Activated CD4-positive, CD25-positive, alpha-beta regulatory T cell treated with anti-CD3 and anti-CD28 coated beads, Interleukin-2, amount 50 U/mL, for 24 hours (primary cell): ENCODE measurements at regions not wholly inside any gene's neighbourhood (a gene's known extent, or its start where the extent isn't known, plus 50 kb on each side); places are given as distances from the start of the nearest gene placed in this dataset.

Source experiments
- ATAC-seq, 2 donors: fragments of 150-1000 bp; cut with Tn5 transposase; one replicate each; pipeline ENCODE4 v1.10.0; 2021; ENCODE audit warnings: mild to moderate bottlenecking in 1 of 2, moderate library complexity in 1 of 2

GRCh38 chr10:3906511-3907111 is 121.6 kb upstream of the KLF6 start:
- ATAC-seq: no peak

- ATAC-seq: no peak
Observed at GRCh38 chr10:3904419-3904960, 119.5 kb upstream of the KLF6 start.

GRCh38 chr10:3902809-3903410 is 117.9 kb upstream of the KLF6 start:
- peak; percentile 60 to 63 for ATAC-seq

- peak; percentile 82 to 85 for ATAC-seq
Observed at GRCh38 chr10:3902054-3902808, 117.2 kb upstream of the KLF6 start.

GRCh38 chr10:3901370-3901769 is 116.4 kb upstream of the KLF6 start:
- peak in 1 of 2 donors; percentile 12 for ATAC-seq

- ATAC-seq: peak; percentile 14 to 15
Observed at GRCh38 chr10:3900391-3900790, 115.4 kb upstream of the KLF6 start.

- no peak for ATAC-seq
Observed at GRCh38 chr10:3898821-3899220, 113.8 kb upstream of the KLF6 start.

GRCh38 chr10:3897156-3897555 is 112.1 kb upstream of the KLF6 start:
- no peak for ATAC-seq

GRCh38 chr10:3896161-3896560 is 111.2 kb upstream of the KLF6 start:
- no peak for ATAC-seq

GRCh38 chr10:3895045-3895631 is 110.1 kb upstream of the KLF6 start:
- no peak for ATAC-seq

- ATAC-seq: no peak
Observed at GRCh38 chr10:3893901-3894563, 109.0 kb upstream of the KLF6 start.

- ATAC-seq: peak; percentile 74 to 75
Observed at GRCh38 chr10:3892440-3893425, 107.7 kb upstream of the KLF6 start.

GRCh38 chr10:3891396-3891795 is 106.4 kb upstream of the KLF6 start:
- ATAC-seq: no peak

GRCh38 chr10:3890602-3891352 is 105.8 kb upstream of the KLF6 start:
- ATAC-seq: no peak

- no peak for ATAC-seq
Observed at GRCh38 chr10:3889961-3890522, 105.0 kb upstream of the KLF6 start.

- ATAC-seq: peak; percentile 83 to 84
Observed at GRCh38 chr10:3887885-3888476, 103.0 kb upstream of the KLF6 start.

GRCh38 chr10:3887404-3887803 is 102.4 kb upstream of the KLF6 start:
- peak; percentile 3 to 5 for ATAC-seq

- no peak for ATAC-seq
Observed at GRCh38 chr10:3886641-3887251, 101.7 kb upstream of the KLF6 start.

GRCh38 chr10:3886191-3886590 is 101.2 kb upstream of the KLF6 start:
- ATAC-seq: no peak

GRCh38 chr10:3882855-3883254 is 97.8 kb upstream of the KLF6 start:
- no peak for ATAC-seq
